ENCODE measurements at regions not wholly inside any gene's neighbourhood (a gene's known extent, or its start where the extent isn't known, plus 50 kb on each side); places are given as distances from the start of the nearest gene placed in this dataset.

- Histone ChIP-seq H3K9me3 (ENCODE audit: control insufficient read depth, low read depth, low read length) (no peaks in the 10 kb centered on the region), H3K23me2 (ENCODE audit: insufficient read length, low read depth, low read length, poor library complexity, severe bottlenecking) (no peaks in the 10 kb centered on the region), H3K27ac (ENCODE audit: insufficient read length, low read depth, low read length) (no peak overlapping the region), H3K79me2 (ENCODE audit: insufficient read depth, low read length) (no peaks in the 10 kb centered on the region), H3K4me1 (ENCODE audit: insufficient read depth, low read length) (peaks cover 2% of the 10 kb centered on the region; the same call in 1 of the 2 replicates), H3K23ac (ENCODE audit: insufficient read length, low read depth, low read length) (no peak overlapping the region), H3K27me3 (ENCODE audit: insufficient read depth, low read length) (no peaks in the 10 kb centered on the region), H2BK12ac (ENCODE audit: insufficient read length, low read depth, low read length) (no peak overlapping the region), H3T11ph (ENCODE audit: low read length) (no peak overlapping the region), H2BK15ac (ENCODE audit: low read depth, low read length) (no peak overlapping the region), H4K20me1 (ENCODE audit: control insufficient read depth, insufficient read depth, insufficient read length) (no peaks in the 10 kb centered on the region), H2AFZ (ENCODE audit: low read length) (no peak overlapping the region), H4K91ac (ENCODE audit: insufficient read length, low read depth, low read length) (no peak overlapping the region), H3K4ac (ENCODE audit: low read depth, low read length) (no peak overlapping the region), H4K5ac (ENCODE audit: insufficient read length, low read depth, low read length) (no peak overlapping the region), H2BK20ac (ENCODE audit: low read depth, low read length, poor library complexity, severe bottlenecking) (no peak overlapping the region), H2AK5ac (ENCODE audit: insufficient read length, low read length) (no peak overlapping the region), H3K18ac (ENCODE audit: insufficient read length, low read depth, low read length) (no peak overlapping the region), H3K4me2 (ENCODE audit: insufficient read depth, insufficient read length, low read length) (no peak overlapping the region), H3K79me1 (ENCODE audit: insufficient read depth, low read depth, low read length, poor library complexity, severe bottlenecking) (no peaks in the 10 kb centered on the region), H3K14ac (ENCODE audit: insufficient read depth, low read length) (no peak overlapping the region), H4K8ac (replicated peaks; ENCODE audit: insufficient read length, low read depth, low read length) (no peak overlapping the region), H3K9ac (ENCODE audit: extremely low read depth, insufficient read length, low read length) (no peak overlapping the region), H3K56ac (ENCODE audit: insufficient read length, low read depth, low read length) (no peak overlapping the region), H2BK5ac (ENCODE audit: insufficient read length, low read length) (no peak overlapping the region), H2BK120ac (ENCODE audit: low read depth, low read length, poor library complexity, severe bottlenecking) (no peak overlapping the region)
- Mint-ChIP-seq H3K4me3 (no peak overlapping the region), H3K27ac (no peak overlapping the region), H3K4me1 (peaks cover 28 to 33% of the 10 kb centered on the region in 2 experiments), H3K36me3 (ENCODE audit: insufficient read depth in 1 of 3, low read depth in 3 of 3) (no peaks in the 10 kb centered on the region), H3K9me3 (no peaks in the 10 kb centered on the region; a peak in 1 of 5 replicates), H3K27me3 (ENCODE audit: low read depth) (peaks cover 3% of the 10 kb centered on the region)
- TF ChIP-seq, protein P1, sequence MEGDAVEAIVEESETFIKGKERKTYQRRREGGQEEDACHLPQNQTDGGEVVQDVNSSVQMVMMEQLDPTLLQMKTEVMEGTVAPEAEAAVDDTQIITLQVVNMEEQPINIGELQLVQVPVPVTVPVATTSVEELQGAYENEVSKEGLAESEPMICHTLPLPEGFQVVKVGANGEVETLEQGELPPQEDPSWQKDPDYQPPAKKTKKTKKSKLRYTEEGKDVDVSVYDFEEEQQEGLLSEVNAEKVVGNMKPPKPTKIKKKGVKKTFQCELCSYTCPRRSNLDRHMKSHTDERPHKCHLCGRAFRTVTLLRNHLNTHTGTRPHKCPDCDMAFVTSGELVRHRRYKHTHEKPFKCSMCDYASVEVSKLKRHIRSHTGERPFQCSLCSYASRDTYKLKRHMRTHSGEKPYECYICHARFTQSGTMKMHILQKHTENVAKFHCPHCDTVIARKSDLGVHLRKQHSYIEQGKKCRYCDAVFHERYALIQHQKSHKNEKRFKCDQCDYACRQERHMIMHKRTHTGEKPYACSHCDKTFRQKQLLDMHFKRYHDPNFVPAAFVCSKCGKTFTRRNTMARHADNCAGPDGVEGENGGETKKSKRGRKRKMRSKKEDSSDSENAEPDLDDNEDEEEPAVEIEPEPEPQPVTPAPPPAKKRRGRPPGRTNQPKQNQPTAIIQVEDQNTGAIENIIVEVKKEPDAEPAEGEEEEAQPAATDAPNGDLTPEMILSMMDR (conservative IDR thresholded peaks at IDR 0.05): no peak
- no CpG with 5 or more reads among the region's 3 CpGs for WGBS (ENCODE audit: extremely low coverage, insufficient read length, low lambda C conversion rate)
- DNase-seq: no peak
Observed at GRCh38 chr6:43988801-43989200, 138.5 kb downstream of the MRPL14 start.
